ENCODE measurements at regions not wholly inside any gene's neighbourhood (a gene's known extent, or its start where the extent isn't known, plus 50 kb on each side); places are given as distances from the start of the nearest gene placed in this dataset.
"Not testable (repeated sequence)": the region's sequence is repeated elsewhere in the genome, so short reads cannot be mapped to it uniquely, and the experiment has no call there.

DNA sequence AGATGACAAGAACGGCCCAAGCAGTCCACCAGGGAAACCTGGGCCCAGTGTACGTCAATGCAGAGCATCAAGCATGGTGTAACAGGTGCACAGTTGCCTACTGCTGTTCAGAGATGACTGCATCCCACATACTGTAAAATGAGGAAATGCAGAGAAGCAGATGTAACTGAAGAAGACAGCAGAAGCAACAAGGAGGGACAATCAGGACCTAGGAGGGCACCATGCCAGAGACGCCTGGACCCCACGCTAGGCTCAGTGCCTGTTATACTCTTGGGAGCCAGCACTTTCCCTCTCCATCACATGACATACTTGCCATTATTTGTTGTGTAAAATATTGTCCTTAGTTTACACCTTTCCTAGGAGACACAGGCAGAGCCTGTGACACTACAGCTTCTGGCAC, 57.6 kb upstream of the ZNG1F start:
- FAIRE-seq; DNase-seq (ENCODE audit: low read depth, low spot score); H3K4me1 ChIP-seq (ENCODE audit: control insufficient read depth, extremely low read depth, insufficient read depth, low read length); H3K9me1 ChIP-seq (ENCODE audit: control insufficient read depth, extremely low read depth, insufficient read depth, low read length); dilution Hi-C loops (cut with MboI; ENCODE audit: extremely low pct_ligation_motif_present, low sequenced_read_pairs); H3K79me2 ChIP-seq (ENCODE audit: control insufficient read depth, insufficient read depth, low read length); H3K9ac ChIP-seq (ENCODE audit: control insufficient read depth, extremely low read depth, insufficient read depth, low read length); H3K27me3 ChIP-seq (ENCODE audit: control insufficient read depth, extremely low read depth, insufficient read depth, low read length); H3K9me3 ChIP-seq (ENCODE audit: control insufficient read depth, low read depth, low read length); H3K27ac ChIP-seq (ENCODE audit: control insufficient read depth, insufficient read depth, low read length); H3K36me3 ChIP-seq (ENCODE audit: control insufficient read depth in 2 of 2, extremely low read depth in 1 of 2, insufficient read depth in 2 of 2, low read length in 2 of 2); H4K20me1 ChIP-seq (ENCODE audit: control insufficient read depth, extremely low read depth, insufficient read depth, low read length); H2AFZ ChIP-seq (ENCODE audit: control insufficient read depth, low read length); H3K4me2 ChIP-seq (ENCODE audit: control insufficient read depth, extremely low read depth, insufficient read depth, low read depth, low read length); H3K4me3 ChIP-seq (ENCODE audit: control insufficient read depth in 2 of 3, extremely low read depth in 1 of 3, insufficient read depth in 2 of 3, low read depth in 1 of 3, low read length in 3 of 3): not testable (repeated sequence)

Measured in keratinocyte (primary cell).